GM18498 (cell line): ENCODE measurements at regions not wholly inside any gene's neighbourhood (a gene's known extent, or its start where the extent isn't known, plus 50 kb on each side); places are given as distances from the start of the nearest gene placed in this dataset.

Source experiments
- ATAC-seq: cut with Tn5 transposase; IDR thresholded peaks from one replicate; pipeline ENCODE4 v1.9.1; 2021; ENCODE audit warnings: mild to moderate bottlenecking, moderate library complexity; ENCODE audit not compliant: unreplicated experiment

- no peak for ATAC-seq
Measured at GRCh38 chr12:21993438-21993981, 52.3 kb upstream of the ABCC9 start.

- peak; percentile 76 for ATAC-seq
Measured at GRCh38 chr12:21992823-21993222, 51.6 kb upstream of the ABCC9 start.

GRCh38 chr12:21991526-21991925 lies 50.3 kb upstream of the ABCC9 start:
- ATAC-seq = no peak
